ENCODE measurements at regions not wholly inside any gene's neighbourhood (a gene's known extent, or its start where the extent isn't known, plus 50 kb on each side); places are given as distances from the start of the nearest gene placed in this dataset.

DNA sequence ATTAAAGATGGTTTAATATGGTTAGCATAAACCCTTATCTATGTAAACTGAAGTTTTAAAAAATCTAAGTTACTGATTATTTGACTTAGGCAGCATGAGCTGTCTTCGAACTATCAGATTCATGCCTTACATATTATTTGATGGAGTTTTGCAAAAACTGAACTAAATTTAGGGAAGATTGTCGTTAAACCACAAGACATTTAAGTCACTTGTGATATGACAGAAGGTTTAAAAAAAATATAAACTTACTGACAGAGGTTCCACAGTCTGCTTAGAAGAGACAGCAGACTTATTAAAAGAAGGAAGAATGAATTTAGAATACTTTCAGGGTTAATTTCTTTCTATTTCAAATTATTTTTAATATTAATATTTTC, 110.9 kb upstream of the FRY start:
- TF ChIP-seq, protein P1, sequence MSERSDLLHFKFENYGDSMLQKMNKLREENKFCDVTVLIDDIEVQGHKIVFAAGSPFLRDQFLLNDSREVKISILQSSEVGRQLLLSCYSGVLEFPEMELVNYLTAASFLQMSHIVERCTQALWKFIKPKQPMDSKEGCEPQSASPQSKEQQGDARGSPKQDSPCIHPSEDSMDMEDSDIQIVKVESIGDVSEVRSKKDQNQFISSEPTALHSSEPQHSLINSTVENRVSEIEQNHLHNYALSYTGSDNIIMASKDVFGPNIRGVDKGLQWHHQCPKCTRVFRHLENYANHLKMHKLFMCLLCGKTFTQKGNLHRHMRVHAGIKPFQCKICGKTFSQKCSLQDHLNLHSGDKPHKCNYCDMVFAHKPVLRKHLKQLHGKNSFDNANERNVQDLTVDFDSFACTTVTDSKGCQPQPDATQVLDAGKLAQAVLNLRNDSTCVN (tag by site-specific recombination; optimal IDR thresholded peaks at IDR 0.05): no peak
- TF ChIP-seq, protein P2, sequence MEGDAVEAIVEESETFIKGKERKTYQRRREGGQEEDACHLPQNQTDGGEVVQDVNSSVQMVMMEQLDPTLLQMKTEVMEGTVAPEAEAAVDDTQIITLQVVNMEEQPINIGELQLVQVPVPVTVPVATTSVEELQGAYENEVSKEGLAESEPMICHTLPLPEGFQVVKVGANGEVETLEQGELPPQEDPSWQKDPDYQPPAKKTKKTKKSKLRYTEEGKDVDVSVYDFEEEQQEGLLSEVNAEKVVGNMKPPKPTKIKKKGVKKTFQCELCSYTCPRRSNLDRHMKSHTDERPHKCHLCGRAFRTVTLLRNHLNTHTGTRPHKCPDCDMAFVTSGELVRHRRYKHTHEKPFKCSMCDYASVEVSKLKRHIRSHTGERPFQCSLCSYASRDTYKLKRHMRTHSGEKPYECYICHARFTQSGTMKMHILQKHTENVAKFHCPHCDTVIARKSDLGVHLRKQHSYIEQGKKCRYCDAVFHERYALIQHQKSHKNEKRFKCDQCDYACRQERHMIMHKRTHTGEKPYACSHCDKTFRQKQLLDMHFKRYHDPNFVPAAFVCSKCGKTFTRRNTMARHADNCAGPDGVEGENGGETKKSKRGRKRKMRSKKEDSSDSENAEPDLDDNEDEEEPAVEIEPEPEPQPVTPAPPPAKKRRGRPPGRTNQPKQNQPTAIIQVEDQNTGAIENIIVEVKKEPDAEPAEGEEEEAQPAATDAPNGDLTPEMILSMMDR (tag by site-specific recombination; IDR thresholded peaks at IDR 0.05): no peak
- no peak for TF ChIP-seq SETDB1 (IDR thresholded peaks at IDR 0.05; ENCODE audit: insufficient read length, low read length)
- no peak for TF ChIP-seq ZNF660 (tag by site-specific recombination; IDR thresholded peaks at IDR 0.05)
- TF ChIP-seq ZNF302 (tag by site-specific recombination; IDR thresholded peaks at IDR 0.05; ENCODE audit: low read depth): no peak
- no peak for TF ChIP-seq SCRT2 (tag by site-specific recombination; IDR thresholded peaks at IDR 0.05)
- TF ChIP-seq ZNF350 (tag by site-specific recombination; IDR thresholded peaks at IDR 0.05): no peak
- no peak for TF ChIP-seq EGR2 (tag by site-specific recombination; IDR thresholded peaks at IDR 0.05; ENCODE audit: low read depth)
- TF ChIP-seq, protein P3, sequence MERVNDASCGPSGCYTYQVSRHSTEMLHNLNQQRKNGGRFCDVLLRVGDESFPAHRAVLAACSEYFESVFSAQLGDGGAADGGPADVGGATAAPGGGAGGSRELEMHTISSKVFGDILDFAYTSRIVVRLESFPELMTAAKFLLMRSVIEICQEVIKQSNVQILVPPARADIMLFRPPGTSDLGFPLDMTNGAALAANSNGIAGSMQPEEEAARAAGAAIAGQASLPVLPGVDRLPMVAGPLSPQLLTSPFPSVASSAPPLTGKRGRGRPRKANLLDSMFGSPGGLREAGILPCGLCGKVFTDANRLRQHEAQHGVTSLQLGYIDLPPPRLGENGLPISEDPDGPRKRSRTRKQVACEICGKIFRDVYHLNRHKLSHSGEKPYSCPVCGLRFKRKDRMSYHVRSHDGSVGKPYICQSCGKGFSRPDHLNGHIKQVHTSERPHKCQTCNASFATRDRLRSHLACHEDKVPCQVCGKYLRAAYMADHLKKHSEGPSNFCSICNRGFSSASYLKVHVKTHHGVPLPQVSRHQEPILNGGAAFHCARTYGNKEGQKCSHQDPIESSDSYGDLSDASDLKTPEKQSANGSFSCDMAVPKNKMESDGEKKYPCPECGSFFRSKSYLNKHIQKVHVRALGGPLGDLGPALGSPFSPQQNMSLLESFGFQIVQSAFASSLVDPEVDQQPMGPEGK (tag by site-specific recombination; IDR thresholded peaks at IDR 0.05): no peak
- TF ChIP-seq, protein P4, sequence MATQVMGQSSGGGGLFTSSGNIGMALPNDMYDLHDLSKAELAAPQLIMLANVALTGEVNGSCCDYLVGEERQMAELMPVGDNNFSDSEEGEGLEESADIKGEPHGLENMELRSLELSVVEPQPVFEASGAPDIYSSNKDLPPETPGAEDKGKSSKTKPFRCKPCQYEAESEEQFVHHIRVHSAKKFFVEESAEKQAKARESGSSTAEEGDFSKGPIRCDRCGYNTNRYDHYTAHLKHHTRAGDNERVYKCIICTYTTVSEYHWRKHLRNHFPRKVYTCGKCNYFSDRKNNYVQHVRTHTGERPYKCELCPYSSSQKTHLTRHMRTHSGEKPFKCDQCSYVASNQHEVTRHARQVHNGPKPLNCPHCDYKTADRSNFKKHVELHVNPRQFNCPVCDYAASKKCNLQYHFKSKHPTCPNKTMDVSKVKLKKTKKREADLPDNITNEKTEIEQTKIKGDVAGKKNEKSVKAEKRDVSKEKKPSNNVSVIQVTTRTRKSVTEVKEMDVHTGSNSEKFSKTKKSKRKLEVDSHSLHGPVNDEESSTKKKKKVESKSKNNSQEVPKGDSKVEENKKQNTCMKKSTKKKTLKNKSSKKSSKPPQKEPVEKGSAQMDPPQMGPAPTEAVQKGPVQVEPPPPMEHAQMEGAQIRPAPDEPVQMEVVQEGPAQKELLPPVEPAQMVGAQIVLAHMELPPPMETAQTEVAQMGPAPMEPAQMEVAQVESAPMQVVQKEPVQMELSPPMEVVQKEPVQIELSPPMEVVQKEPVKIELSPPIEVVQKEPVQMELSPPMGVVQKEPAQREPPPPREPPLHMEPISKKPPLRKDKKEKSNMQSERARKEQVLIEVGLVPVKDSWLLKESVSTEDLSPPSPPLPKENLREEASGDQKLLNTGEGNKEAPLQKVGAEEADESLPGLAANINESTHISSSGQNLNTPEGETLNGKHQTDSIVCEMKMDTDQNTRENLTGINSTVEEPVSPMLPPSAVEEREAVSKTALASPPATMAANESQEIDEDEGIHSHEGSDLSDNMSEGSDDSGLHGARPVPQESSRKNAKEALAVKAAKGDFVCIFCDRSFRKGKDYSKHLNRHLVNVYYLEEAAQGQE (tag by site-specific recombination; IDR thresholded peaks at IDR 0.05): no peak
- TF ChIP-seq, protein P5, sequence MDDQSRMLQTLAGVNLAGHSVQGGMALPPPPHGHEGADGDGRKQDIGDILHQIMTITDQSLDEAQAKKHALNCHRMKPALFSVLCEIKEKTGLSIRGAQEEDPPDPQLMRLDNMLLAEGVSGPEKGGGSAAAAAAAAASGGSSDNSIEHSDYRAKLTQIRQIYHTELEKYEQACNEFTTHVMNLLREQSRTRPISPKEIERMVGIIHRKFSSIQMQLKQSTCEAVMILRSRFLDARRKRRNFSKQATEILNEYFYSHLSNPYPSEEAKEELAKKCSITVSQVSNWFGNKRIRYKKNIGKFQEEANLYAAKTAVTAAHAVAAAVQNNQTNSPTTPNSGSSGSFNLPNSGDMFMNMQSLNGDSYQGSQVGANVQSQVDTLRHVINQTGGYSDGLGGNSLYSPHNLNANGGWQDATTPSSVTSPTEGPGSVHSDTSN (CRISPR knock-in tag; IDR thresholded peaks at IDR 0.05): no peak
